AG04449 (cell line): ENCODE measurements at regions not wholly inside any gene's neighbourhood (a gene's known extent, or its start where the extent isn't known, plus 50 kb on each side); places are given as distances from the start of the nearest gene placed in this dataset.

Source experiments
- CTCF ChIA-PET: fragments of 350-600 bp; formaldehyde crosslinking; extraction: SDS; loops from one replicate; lab custom pipeline; 2021; ENCODE audit warnings: antibody characterized with exemption; lab: Yijun Ruan, JAX
- POLR2A ChIA-PET: fragments of 400-600, 350-600 bp; formaldehyde crosslinking; extraction: SDS; loops from one replicate; lab custom pipeline; 2020; ENCODE audit warnings: antibody characterized with exemption, inconsistent platforms; lab: Yijun Ruan, JAX
- DNase-seq: peaks from one replicate; pipeline ENCODE4 v3.0.0-alpha.2; 2010; ENCODE audit warnings: low read depth, low spot score
- H3K4me3 ChIP-seq: 2 replicates; pipeline ENCODE4 v1.5.1; 2011; ENCODE audit warnings: low read depth, mild to moderate bottlenecking, control low read depth, low read length
- TF ChIP-seq, protein P1 (sequence below): IDR thresholded peaks from one replicate; pipeline ENCODE4 v1.5.1; 2011; ENCODE audit warnings: mild to moderate bottlenecking, moderate library complexity, low read length, control low read depth, inconsistent platforms; ENCODE audit not compliant: insufficient read depth; ENCODE audit errors: missing control alignments

DNA sequence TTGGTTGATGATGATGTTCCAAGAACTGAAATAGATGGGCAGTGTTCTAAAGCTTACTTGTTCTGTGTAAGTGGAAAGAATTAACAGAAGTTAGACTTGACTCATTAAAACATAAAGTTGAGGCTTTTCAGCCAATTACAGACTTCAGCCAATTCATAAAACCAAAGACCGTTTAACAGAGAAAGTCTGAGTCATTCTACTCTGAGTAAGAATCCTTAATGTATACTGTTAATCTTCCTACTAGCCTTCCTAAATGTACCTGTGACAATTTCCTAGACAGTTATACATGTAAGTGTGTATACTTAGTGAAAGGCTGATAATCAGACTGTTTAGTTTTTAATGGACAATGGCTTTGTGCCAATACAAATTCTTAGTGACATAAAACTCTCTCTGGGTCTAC is 681.0 kb downstream of the RPL10L start:
- ChIA-PET CTCF (no interaction called here), POLR2A (no interaction called here)
- H3K4me3 ChIP-seq, result no peak overlapping the region
- DNase-seq, result no peak
- TF ChIP-seq, protein P1, sequence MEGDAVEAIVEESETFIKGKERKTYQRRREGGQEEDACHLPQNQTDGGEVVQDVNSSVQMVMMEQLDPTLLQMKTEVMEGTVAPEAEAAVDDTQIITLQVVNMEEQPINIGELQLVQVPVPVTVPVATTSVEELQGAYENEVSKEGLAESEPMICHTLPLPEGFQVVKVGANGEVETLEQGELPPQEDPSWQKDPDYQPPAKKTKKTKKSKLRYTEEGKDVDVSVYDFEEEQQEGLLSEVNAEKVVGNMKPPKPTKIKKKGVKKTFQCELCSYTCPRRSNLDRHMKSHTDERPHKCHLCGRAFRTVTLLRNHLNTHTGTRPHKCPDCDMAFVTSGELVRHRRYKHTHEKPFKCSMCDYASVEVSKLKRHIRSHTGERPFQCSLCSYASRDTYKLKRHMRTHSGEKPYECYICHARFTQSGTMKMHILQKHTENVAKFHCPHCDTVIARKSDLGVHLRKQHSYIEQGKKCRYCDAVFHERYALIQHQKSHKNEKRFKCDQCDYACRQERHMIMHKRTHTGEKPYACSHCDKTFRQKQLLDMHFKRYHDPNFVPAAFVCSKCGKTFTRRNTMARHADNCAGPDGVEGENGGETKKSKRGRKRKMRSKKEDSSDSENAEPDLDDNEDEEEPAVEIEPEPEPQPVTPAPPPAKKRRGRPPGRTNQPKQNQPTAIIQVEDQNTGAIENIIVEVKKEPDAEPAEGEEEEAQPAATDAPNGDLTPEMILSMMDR, result no peak

DNA sequence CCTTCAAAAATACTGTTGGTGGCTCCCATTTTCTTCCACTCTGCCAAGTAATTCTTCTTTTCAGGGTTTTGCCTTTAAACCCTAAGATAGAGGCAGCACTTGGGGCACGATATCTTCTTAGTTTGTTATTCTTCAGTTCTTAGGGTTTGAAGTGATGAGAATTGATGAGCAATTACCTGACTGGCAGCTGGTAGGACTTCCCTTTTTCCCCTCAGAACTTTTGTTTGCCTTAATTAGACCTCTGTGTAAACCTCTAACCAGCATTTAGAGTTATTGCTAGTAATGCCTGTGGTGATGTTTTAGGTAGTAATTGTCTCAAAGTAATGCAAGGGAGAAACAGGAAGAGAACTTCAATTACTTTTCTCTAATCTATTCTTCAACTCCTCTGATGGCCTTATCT is 683.5 kb downstream of the RPL10L start:
- POLR2A ChIA-PET, result no interaction called here
- DNase-seq, result no peak
- TF ChIP-seq, protein P1, result no peak
- CTCF ChIA-PET, result no interaction called here
- H3K4me3 ChIP-seq, result no peak overlapping the region

DNA sequence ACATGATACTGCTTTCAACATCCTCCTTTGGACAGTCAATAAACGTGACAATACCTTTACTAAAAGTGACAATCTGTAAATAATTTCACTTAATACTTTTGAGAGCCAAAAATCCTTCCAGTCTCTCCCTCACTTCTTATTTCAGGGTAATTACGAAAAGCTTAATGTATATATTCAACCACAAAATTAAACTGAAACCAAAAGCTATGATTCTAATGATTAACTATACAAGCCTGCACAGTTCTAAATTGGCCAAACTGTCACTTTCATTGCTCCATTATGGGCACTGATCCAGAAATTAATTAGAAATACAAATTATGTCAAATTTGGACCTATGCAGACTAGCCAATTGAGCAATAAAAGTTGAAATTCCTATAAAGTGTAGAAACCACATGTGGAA is 696.5 kb upstream of the MIS18BP1 start:
- POLR2A ChIA-PET, result no interaction called here
- DNase-seq, result no peak
- TF ChIP-seq, protein P1, result no peak
- H3K4me3 ChIP-seq, result no peak overlapping the region
- CTCF ChIA-PET, result no interaction called here

DNA sequence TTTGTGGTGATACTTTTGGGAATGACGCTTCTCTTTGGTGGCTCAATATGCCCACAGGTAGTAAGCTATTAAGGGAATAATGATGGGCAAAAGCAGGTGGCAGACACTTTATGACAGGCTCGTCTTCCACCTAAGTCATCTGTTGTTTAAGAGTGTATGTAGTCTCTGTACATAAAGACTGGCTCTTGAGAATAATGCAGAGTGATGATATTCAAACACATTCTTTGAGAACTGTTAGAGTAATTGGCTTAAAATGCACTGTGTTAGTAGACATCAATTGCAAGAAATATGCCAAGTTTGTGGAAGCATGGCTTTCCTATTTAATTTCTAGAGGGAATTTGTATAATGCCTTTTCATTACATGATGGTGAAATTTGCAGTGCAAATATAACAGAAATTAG is 694.8 kb upstream of the MIS18BP1 start:
- CTCF ChIA-PET, result no interaction called here
- TF ChIP-seq, protein P1, result no peak
- no peak for DNase-seq
- H3K4me3 ChIP-seq, result no peak overlapping the region
- POLR2A ChIA-PET, result no interaction called here

DNA sequence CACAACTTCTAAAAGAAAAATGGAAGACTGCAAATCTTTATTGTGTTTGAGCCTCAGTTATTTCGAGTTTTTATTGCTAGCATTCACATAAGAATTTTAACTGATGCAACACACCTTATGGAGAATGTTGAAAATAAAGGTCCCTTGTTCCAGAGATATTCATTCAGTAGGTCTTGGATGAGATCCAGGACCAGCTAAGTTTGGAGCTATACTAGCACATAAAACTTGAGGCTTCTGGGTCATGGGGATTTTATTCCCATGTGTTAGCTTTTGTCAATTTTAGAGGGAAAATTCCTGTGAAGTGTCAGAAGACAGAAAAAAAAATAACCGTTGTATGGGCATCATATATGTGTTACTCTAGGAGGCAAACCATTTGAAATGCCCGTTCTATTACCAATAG is 693.2 kb upstream of the MIS18BP1 start:
- H3K4me3 ChIP-seq, result no peak overlapping the region
- CTCF ChIA-PET, result no interaction called here
- DNase-seq, result no peak
- POLR2A ChIA-PET, result no interaction called here
- TF ChIP-seq, protein P1, result no peak

DNA sequence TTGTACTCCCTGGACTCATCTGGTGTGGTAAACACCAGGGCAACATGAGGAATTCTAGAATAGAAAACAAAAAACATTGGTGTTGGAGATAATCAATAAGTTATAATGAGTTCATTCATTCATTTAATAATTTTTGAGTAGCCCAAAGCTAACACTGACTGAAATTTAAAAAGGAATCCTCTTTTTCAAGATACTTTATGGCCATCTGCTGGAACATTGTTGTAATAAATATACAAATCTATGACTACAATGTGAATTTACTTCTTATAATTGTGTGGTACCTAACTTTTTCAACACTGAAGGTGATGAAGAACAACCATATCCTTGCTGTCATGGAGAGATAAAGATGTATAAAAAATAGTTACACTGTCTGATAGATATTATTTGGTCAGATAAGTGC is 687.3 kb upstream of the MIS18BP1 start:
- DNase-seq, result no peak
- no peak overlapping the region for H3K4me3 ChIP-seq
- CTCF ChIA-PET, result no interaction called here

More for the DNA sequence above, 687.3 kb upstream of the MIS18BP1 start:
- TF ChIP-seq, protein P1, result no peak
- POLR2A ChIA-PET, result no interaction called here
